Neutrophil (primary cell): ENCODE measurements at regions not wholly inside any gene's neighbourhood (a gene's known extent, or its start where the extent isn't known, plus 50 kb on each side); places are given as distances from the start of the nearest gene placed in this dataset.

Experiments
- H3K27ac ChIP-seq: fragments of 200-600 bp; sonication (generic); 2 replicates; pipeline ENCODE4 v1.5.1; 2016; ENCODE audit warnings: mild to moderate bottlenecking, moderate library complexity
- H3K27me3 ChIP-seq: fragments of 200-600 bp; sonication (generic); 2 replicates; pipeline ENCODE4 v1.6.0; 2016; ENCODE audit warnings: mild to moderate bottlenecking
- H3K36me3 ChIP-seq: fragments of 200-600 bp; sonication (generic); 2 replicates; pipeline ENCODE4 v1.5.1; 2017
- H3K4me1 ChIP-seq, 2 experiments: fragments of 200-600 bp in 1 of 2; sonication (generic) in 1 of 2; 1 replicate in 1 of 2; 2 replicates in 1 of 2; pipeline versions ENCODE4 v1.5.1 to v1.6.1; 2013 to 2016; ENCODE audit warnings: low read depth in 1 of 2, low read length in 1 of 2, mild to moderate bottlenecking in 1 of 2, moderate library complexity in 1 of 2; ENCODE audit not compliant: control insufficient read depth in 1 of 2, insufficient read depth in 1 of 2
- H3K4me3 ChIP-seq, 2 experiments: fragments of 200-600 bp in 1 of 2; sonication (generic) in 1 of 2; 1 replicate in 1 of 2; 2 replicates in 1 of 2; pipeline ENCODE4 v1.5.1; 2013 to 2016; ENCODE audit warnings: low read depth in 1 of 2, low read length in 1 of 2, mild to moderate bottlenecking in 1 of 2, moderate library complexity in 1 of 2
- H3K9me3 ChIP-seq: fragments of 200-600 bp; sonication (generic); 2 replicates; pipeline ENCODE4 v1.5.1; 2016
- CTCF ChIP-seq: fragments of 200-600 bp; sonication (generic); IDR thresholded peaks from 2 replicates; pipeline ENCODE4 v1.5.1; 2016; ENCODE audit warnings: antibody characterized with exemption

GRCh38 chr11:80066291-80066690 is 625.5 kb upstream of the TENM4 start:
- no peaks in the 10 kb centered on the region for H3K27me3 ChIP-seq
- H3K4me3 ChIP-seq: no peak overlapping the region
- no peaks in the 10 kb centered on the region for H3K36me3 ChIP-seq
- no peak overlapping the region for H3K27ac ChIP-seq
- H3K9me3 ChIP-seq: no peaks in the 10 kb centered on the region
- no peaks in the 10 kb centered on the region for H3K4me1 ChIP-seq
- TF ChIP-seq CTCF: no peak

GRCh38 chr11:80065086-80065485 is 624.3 kb upstream of the TENM4 start:
- Histone ChIP-seq H3K27me3 (no peaks in the 10 kb centered on the region), H3K27ac (no peak overlapping the region)

GRCh38 chr11:80061056-80061455 is 620.2 kb upstream of the TENM4 start:
- no peaks in the 10 kb centered on the region for H3K27me3 ChIP-seq
- no peaks in the 10 kb centered on the region for H3K36me3 ChIP-seq
- H3K27ac ChIP-seq: no peak overlapping the region
- no peak for TF ChIP-seq CTCF
- no peak overlapping the region for H3K4me3 ChIP-seq
- no peaks in the 10 kb centered on the region for H3K4me1 ChIP-seq
- no peaks in the 10 kb centered on the region for H3K9me3 ChIP-seq

More at GRCh38 chr11:80065086-80065485, 624.3 kb upstream of the TENM4 start:
- Histone ChIP-seq H3K9me3 (no peaks in the 10 kb centered on the region), H3K36me3 (no peaks in the 10 kb centered on the region), H3K4me1 (no peaks in the 10 kb centered on the region), H3K4me3 (no peak overlapping the region)
- TF ChIP-seq CTCF: no peak

GRCh38 chr11:80054582-80055165 is 613.8 kb upstream of the TENM4 start:
- no peak overlapping the region for H3K27ac ChIP-seq
- no peak overlapping the region for H3K4me3 ChIP-seq
- no peaks in the 10 kb centered on the region for H3K4me1 ChIP-seq
- no peak for TF ChIP-seq CTCF
- H3K36me3 ChIP-seq: no peaks in the 10 kb centered on the region
- H3K27me3 ChIP-seq: no peaks in the 10 kb centered on the region
- no peaks in the 10 kb centered on the region for H3K9me3 ChIP-seq

DNA sequence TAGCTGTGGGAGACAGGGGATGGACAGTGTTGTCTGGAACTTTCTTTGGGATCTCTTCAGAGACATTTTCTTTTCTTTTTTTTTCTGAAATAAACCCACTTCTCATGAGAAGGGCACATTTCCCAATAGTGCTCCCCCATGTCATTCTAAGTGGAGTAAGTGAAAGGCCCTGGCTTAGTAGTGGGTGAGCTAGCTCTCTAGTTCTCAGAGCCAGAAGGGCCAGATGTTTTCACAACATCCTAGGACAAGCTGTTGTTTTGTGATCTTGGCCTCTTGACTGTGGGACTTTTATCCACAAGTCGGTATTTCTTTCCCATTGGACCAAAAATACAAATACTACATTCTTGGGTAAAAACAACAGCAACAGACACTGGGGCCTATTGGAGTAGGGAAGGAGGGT is 607.7 kb upstream of the TENM4 start:
- Histone ChIP-seq H3K4me3 (no peak overlapping the region), H3K9me3 (no peaks in the 10 kb centered on the region), H3K36me3 (no peaks in the 10 kb centered on the region), H3K4me1 (no peaks in the 10 kb centered on the region), H3K27me3 (no peaks in the 10 kb centered on the region), H3K27ac (no peak overlapping the region)
- TF ChIP-seq CTCF: no peak
